HUES64 (cell line): ENCODE measurements at regions not wholly inside any gene's neighbourhood (a gene's known extent, or its start where the extent isn't known, plus 50 kb on each side); places are given as distances from the start of the nearest gene placed in this dataset.

Experiments
- H3K27ac ChIP-seq: 2 replicates; pipeline ENCODE4 v1.7.0; 2013; ENCODE audit warnings: low read depth, low read length, inconsistent platforms
- H3K27me3 ChIP-seq: 2 replicates; pipeline ENCODE4 v1.6.1; 2013; ENCODE audit warnings: mild to moderate bottlenecking, low read length; ENCODE audit not compliant: insufficient read depth
- H3K36me3 ChIP-seq: 2 replicates; pipeline ENCODE4 v1.6.1; 2013; ENCODE audit warnings: mild to moderate bottlenecking, low read length; ENCODE audit not compliant: insufficient read depth
- H3K4me1 ChIP-seq: 2 replicates; pipeline ENCODE4 v1.6.1; 2013; ENCODE audit warnings: mild to moderate bottlenecking, low read length, moderate library complexity; ENCODE audit not compliant: insufficient read depth
- H3K4me3 ChIP-seq: 2 replicates; pipeline ENCODE4 v1.5.1; 2013; ENCODE audit warnings: mild to moderate bottlenecking, low read length, moderate library complexity
- H3K9ac ChIP-seq: 2 replicates; pipeline ENCODE4 v1.6.1; 2013; ENCODE audit warnings: mild to moderate bottlenecking, low read depth, low read length
- H3K9me3 ChIP-seq: 2 replicates; pipeline ENCODE4 v1.6.1; 2013; ENCODE audit warnings: low read depth, low read length; ENCODE audit not compliant: insufficient read depth
- WGBS: fragments of 150-250, 120-280 bp; methylation state at CpG from one replicate; pipeline ENCODE4 v1.1.7; 2013; ENCODE audit warnings: missing lambda C conversion rate; 5-methylcytosine and 5-hydroxymethylcytosine counted together

DNA sequence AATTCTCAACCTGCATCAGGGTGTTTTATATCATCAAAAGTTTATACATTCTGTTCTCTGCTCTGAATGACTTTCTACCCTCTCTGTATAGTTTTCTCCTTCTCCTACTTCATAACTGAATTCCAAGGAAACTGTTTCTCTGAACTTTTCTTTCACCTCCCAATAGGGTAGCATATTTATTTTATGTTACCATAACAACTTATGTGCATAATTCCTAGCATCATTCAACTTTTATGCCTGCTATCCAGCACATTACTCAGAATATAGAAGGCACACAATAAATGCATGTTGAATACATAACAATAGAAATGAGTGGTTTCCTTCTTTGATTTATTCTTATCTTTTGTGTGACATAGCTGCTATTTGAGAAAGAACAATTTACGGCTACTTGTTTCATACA, 2385.0 kb downstream of the PCDH9 start:
- H3K4me3 ChIP-seq, result no peak overlapping the region
- no peaks in the 10 kb centered on the region for H3K36me3 ChIP-seq
- no peaks in the 10 kb centered on the region for H3K27me3 ChIP-seq
- H3K9ac ChIP-seq, result no peak overlapping the region
- H3K4me1 ChIP-seq, result no peaks in the 10 kb centered on the region; the same call in 1 of the 2 replicates
- WGBS, result no CpG with 5 or more reads among the region's 1 CpG
- H3K9me3 ChIP-seq, result no peaks in the 10 kb centered on the region
- no peak overlapping the region for H3K27ac ChIP-seq

DNA sequence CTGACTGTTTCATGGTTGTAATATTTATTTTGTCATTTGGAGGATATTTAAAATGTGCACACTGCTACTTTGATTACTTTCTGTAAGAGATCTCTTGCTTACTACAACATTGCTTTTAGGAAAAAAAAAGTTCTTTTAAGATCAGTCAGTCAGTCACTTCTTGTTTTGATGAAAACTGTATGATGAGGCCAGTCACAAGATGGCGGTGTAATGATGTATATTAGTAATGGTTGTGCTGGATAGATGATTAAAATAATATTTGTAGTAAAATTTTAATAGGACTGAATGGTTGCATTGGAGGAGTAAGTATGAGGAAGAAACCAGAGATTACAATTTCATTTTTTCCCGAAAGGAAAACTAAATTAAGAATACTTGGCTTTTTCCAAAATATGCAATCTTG, 2411.1 kb downstream of the PCDH9 start:
- Histone ChIP-seq H3K4me1 (no peaks in the 10 kb centered on the region), H3K9ac (no peak overlapping the region), H3K27ac (no peak overlapping the region), H3K4me3 (no peak overlapping the region), H3K27me3 (no peaks in the 10 kb centered on the region), H3K36me3 (no peaks in the 10 kb centered on the region), H3K9me3 (no peaks in the 10 kb centered on the region)
- 98% methylated on average over 2 of the region's 2 CpGs for WGBS

DNA sequence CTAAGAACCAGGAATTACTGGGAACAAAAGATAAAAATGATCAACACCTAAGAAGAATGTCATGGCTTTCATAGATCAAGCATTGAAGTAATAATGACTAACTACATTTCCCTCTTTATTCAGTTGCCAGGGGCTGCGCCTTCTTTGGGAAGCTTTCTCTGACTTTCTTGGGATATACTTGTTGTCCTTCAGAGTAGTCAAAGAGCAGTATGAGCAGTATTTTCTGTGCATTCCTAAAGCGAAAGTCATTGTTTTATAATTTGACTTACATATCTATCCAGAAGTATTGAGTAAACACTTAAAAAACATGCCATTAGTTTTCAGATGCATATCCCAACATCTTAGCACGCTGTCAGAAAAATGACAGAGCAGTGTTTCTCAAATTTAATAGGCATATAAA, 2412.4 kb downstream of the PCDH9 start:
- Histone ChIP-seq H3K36me3 (no peaks in the 10 kb centered on the region), H3K9me3 (no peaks in the 10 kb centered on the region), H3K27me3 (no peaks in the 10 kb centered on the region), H3K4me3 (no peak overlapping the region), H3K27ac (no peak overlapping the region), H3K9ac (no peak overlapping the region), H3K4me1 (no peaks in the 10 kb centered on the region)
- 92% methylated on average over 2 of the region's 3 CpGs for WGBS

DNA sequence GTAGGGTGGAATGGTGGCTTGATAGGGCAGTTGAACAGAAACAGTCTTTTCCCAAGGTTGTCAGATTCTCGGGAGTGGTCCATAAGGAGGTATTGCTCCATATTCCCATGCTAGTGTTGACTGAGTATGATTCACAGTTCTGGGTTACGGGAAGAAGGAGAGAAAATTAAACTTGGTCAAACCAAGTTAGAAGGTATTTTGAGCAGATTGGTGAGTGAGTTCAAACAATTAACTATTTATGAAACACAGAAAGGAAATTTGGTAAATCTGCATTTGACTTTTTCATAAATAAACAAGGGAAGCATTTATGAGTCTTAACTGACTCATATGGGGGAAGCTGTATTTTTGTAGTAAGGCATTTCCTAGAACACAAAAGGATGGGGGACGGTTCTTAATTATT, 2419.4 kb downstream of the PCDH9 start:
- Histone ChIP-seq H3K9ac (no peak overlapping the region), H3K4me3 (no peak overlapping the region), H3K27me3 (no peaks in the 10 kb centered on the region), H3K36me3 (no peaks in the 10 kb centered on the region), H3K27ac (no peak overlapping the region), H3K4me1 (no peaks in the 10 kb centered on the region), H3K9me3 (peaks cover 15% of the 10 kb centered on the region)
- 91% methylated on average over 2 of the region's 3 CpGs for WGBS

DNA sequence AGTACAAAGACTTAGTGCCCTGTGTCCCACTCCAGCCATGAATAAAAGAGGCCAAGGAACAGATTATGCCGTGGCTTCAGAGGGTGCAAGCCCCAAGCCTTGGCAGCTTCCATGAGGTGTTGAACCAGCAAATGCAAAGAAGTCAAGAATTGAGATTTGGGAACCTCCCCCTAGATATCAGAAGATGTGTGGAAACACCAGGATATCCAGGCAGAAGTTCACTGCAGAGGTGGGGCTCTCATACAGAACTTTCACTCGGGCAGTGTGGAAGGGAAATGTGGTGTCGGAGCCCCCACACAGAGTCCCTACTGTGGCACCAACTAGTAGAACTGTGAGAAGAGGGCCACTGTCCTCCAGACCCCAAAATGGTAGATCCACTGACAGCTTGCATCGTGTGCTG, 2421.4 kb downstream of the PCDH9 start:
- H3K4me3 ChIP-seq, result no peak overlapping the region
- H3K27ac ChIP-seq, result no peak overlapping the region
- no peaks in the 10 kb centered on the region for H3K27me3 ChIP-seq
- no peaks in the 10 kb centered on the region for H3K36me3 ChIP-seq
- H3K4me1 ChIP-seq, result no peaks in the 10 kb centered on the region
- H3K9me3 ChIP-seq, result peaks cover 15% of the 10 kb centered on the region
- no peak overlapping the region for H3K9ac ChIP-seq
- 96% methylated on average over 4 of the region's 4 CpGs for WGBS

DNA sequence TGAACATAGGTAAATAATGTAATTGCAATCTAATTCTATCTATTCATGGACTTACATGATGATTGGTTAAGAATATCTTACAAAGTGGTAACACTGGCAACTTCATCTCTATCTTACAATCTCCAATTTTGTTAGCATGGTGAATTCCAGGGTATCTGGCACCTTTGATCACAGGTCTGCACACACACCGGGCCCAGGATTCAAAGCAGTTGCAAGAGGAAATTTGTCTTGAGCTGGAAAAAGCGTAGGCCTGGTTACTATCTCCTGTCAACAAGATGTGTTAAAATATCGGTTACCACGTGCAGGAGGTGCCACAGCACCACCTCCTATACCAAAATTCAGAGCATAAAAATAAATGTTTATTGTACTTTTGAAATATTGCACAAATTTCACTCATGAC, 2428.4 kb downstream of the PCDH9 start:
- 100% methylated on average over 3 of the region's 4 CpGs for WGBS

DNA sequence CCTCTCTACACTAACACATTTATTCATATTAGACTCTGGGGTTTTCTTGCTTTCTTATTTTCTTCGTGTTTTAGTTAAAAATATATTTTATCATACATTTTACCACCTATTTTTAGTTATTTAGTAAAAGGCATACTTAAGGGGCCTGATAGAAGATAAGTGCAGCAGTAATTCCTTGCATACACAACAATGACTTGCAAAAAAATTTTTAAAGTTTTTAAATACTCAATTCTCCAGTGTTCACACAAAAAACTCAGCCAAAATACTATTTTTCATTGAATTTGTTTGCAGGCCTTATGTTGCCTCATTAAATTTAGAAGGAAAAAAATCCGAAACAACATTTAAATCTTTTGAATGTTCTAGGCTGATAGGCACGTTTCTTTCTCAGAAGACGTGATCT, 2431.7 kb downstream of the PCDH9 start:
- no peak overlapping the region for H3K27ac ChIP-seq
- H3K4me1 ChIP-seq, result no peaks in the 10 kb centered on the region
- no peaks in the 10 kb centered on the region for H3K36me3 ChIP-seq
- no peaks in the 10 kb centered on the region for H3K27me3 ChIP-seq
- no peaks in the 10 kb centered on the region for H3K9me3 ChIP-seq
- H3K9ac ChIP-seq, result no peak overlapping the region
- WGBS, result 95% methylated on average over 3 of the region's 4 CpGs
- H3K4me3 ChIP-seq, result no peak overlapping the region

More for the DNA sequence above, 2428.4 kb downstream of the PCDH9 start:
- Histone ChIP-seq H3K4me1 (no peaks in the 10 kb centered on the region), H3K36me3 (no peaks in the 10 kb centered on the region), H3K9me3 (no peaks in the 10 kb centered on the region), H3K27ac (no peak overlapping the region), H3K9ac (no peak overlapping the region), H3K27me3 (no peaks in the 10 kb centered on the region), H3K4me3 (no peak overlapping the region)

DNA sequence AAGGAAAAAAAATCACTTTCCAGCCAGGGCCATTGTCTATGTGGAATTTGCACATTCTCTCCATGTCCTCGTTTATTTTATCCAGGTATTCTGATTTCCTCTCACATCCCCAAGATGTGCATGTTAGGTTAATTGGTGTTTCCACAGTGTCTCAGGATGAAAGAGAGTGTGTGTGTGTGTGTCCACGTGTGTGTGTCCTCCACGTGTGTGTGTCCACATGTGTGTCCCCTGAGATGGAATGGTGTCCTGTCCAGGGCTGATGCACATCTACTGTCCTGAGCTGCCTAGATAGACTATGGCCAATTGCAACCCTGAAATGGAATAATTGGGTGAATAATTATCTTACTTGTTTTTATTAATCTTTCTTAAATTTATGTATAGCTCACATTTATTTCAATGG, 2436.5 kb downstream of the PCDH9 start:
- Histone ChIP-seq H3K4me1 (no peaks in the 10 kb centered on the region), H3K36me3 (no peaks in the 10 kb centered on the region), H3K9me3 (no peaks in the 10 kb centered on the region), H3K27me3 (no peaks in the 10 kb centered on the region), H3K4me3 (no peak overlapping the region), H3K27ac (no peak overlapping the region), H3K9ac (no peak overlapping the region)
- 91% methylated on average over 3 of the region's 3 CpGs for WGBS

DNA sequence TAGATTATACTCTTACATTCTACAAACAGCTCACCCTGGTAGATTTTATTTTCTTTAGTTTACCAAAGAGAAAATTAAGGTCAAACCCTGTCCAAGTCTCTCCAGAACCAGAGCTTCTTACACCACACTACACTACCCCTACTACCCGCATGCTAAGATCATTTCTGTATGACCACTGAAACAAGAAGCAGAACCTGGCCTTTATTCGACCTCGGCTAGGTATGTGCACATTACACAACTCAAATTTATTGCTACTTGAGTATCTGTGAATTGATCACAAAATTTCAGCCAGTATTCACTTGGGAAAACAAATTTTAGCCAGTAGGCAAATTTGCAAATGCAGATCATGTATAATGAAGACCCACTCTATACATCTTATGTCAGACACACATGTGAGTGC, 2437.0 kb downstream of the PCDH9 start:
- Histone ChIP-seq H3K36me3 (no peaks in the 10 kb centered on the region), H3K4me1 (no peaks in the 10 kb centered on the region), H3K27me3 (no peaks in the 10 kb centered on the region), H3K4me3 (no peak overlapping the region), H3K9me3 (no peaks in the 10 kb centered on the region), H3K27ac (no peak overlapping the region), H3K9ac (no peak overlapping the region)
- WGBS, result 93% methylated on average over 3 of the region's 3 CpGs

DNA sequence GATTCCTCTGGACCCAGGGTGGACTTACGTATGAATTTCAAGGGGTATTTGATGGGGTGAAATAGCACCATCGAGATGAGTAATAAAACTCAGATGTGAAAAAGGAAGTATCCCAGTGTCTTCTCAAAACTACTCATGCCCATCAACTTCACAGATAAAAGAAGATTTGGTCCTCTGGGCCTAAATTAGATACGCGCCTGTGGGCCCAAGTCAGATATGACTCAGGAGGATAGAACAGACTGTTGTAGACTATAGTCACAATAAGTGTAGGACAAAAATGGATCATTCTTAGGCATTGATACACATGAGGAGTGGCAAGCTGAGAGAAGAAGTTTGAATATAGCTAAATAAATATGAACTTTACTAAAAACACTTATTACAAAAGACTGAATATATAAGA, 2438.8 kb downstream of the PCDH9 start:
- no peaks in the 10 kb centered on the region for H3K9me3 ChIP-seq
- no peak overlapping the region for H3K4me3 ChIP-seq
- 100% methylated on average over 4 of the region's 4 CpGs for WGBS

DNA sequence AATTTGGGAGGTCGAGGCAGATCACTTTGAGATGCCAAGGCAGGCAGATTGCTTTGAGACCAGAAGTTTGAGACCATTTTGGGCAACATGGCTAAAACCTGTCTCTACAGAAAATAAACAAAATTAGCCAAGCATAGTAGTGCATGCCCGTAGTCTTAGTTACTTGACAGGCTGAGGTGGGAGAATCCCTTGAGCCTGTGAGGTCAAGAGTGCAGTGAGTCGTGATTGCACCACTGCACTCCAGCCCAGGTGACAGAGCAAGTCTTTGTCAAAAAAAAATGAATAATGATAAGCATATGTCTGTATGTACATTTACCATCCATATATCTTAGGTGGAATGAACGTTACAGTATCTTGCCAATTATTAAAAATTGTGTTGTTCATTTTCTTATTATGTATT, 2447.7 kb downstream of the PCDH9 start:
- 96% methylated on average over 3 of the region's 4 CpGs for WGBS
- no peaks in the 10 kb centered on the region for H3K27me3 ChIP-seq
- no peaks in the 10 kb centered on the region for H3K36me3 ChIP-seq
- H3K27ac ChIP-seq, result no peak overlapping the region
- H3K4me3 ChIP-seq, result no peak overlapping the region
- H3K4me1 ChIP-seq, result no peaks in the 10 kb centered on the region
- H3K9ac ChIP-seq, result no peak overlapping the region
- H3K9me3 ChIP-seq, result no peaks in the 10 kb centered on the region

More for the DNA sequence above, 2438.8 kb downstream of the PCDH9 start:
- Histone ChIP-seq H3K27ac (no peak overlapping the region), H3K36me3 (no peaks in the 10 kb centered on the region), H3K27me3 (no peaks in the 10 kb centered on the region), H3K4me1 (no peaks in the 10 kb centered on the region), H3K9ac (no peak overlapping the region)

DNA sequence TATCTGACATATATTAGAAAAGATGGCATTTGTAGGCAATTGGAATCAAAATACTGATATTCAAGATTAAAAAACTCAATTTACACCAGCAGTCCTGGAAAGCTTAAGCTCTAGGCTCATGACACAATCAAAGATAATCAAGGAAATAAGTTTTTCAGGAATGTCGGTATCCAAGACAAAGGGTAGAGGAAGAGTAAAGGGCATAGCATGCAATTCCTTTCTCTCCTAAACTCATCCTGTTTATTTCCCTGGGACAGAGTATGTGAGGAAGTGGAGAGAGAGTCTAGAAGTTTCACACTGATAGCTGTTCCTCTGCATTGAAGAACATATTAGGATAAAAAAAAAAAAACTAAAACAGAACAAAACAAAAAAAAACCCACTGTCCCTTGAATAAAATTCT, 2452.1 kb downstream of the PCDH9 start:
- Histone ChIP-seq H3K4me3 (no peak overlapping the region), H3K27me3 (no peaks in the 10 kb centered on the region), H3K9me3 (no peaks in the 10 kb centered on the region), H3K9ac (no peak overlapping the region), H3K4me1 (no peaks in the 10 kb centered on the region), H3K36me3 (no peaks in the 10 kb centered on the region), H3K27ac (no peak overlapping the region)
- no CpG with 5 or more reads among the region's 1 CpG for WGBS
